Endothelial cell of umbilical vein (primary cell): ENCODE measurements at regions not wholly inside any gene's neighbourhood (a gene's known extent, or its start where the extent isn't known, plus 50 kb on each side); places are given as distances from the start of the nearest gene placed in this dataset.

Source experiments
- CTCF ChIP-seq, 2 donors: IDR thresholded peaks; 1 replicate in 1 of 2; 2 replicates in 1 of 2; pipeline ENCODE4 v1.5.1; 2011; ENCODE audit warnings: low read length in 2 of 2, mild to moderate bottlenecking in 2 of 2, moderate library complexity in 2 of 2, control low read depth in 1 of 2, inconsistent platforms in 1 of 2, low read depth in 1 of 2; ENCODE audit not compliant: insufficient read depth in 1 of 2; ENCODE audit errors: extremely low read depth in 1 of 2
- EZH2 ChIP-seq: IDR thresholded peaks from 2 replicates; pipeline ENCODE4 v1.6.1; 2012; ENCODE audit warnings: borderline replicate concordance, low read depth, mild to moderate bottlenecking, moderate library complexity, low read length, inconsistent platforms; ENCODE audit not compliant: severe bottlenecking
- JUN ChIP-seq: IDR thresholded peaks from 2 replicates; pipeline ENCODE4 v1.6.1; 2011; ENCODE audit warnings: borderline replicate concordance, low read depth; ENCODE audit not compliant: insufficient read length, insufficient read depth
- MAX ChIP-seq: IDR thresholded peaks from 2 replicates; pipeline ENCODE4 v1.6.1; 2011; ENCODE audit not compliant: insufficient read depth, insufficient read length
- MYC ChIP-seq: IDR thresholded peaks from one replicate; pipeline ENCODE4 v1.6.1; 2011; ENCODE audit warnings: mild to moderate bottlenecking, low read depth, low read length
- POLR2A ChIP-seq: IDR thresholded peaks from 2 replicates; pipeline ENCODE4 v1.6.1; 2012; ENCODE audit warnings: low read depth, mild to moderate bottlenecking, control low read depth, low read length
- POLR2AphosphoS5 ChIP-seq: IDR thresholded peaks from 2 replicates; pipeline ENCODE4 v1.6.1; 2012; ENCODE audit warnings: low read depth, mild to moderate bottlenecking, control low read depth, low read length, moderate library complexity; ENCODE audit not compliant: insufficient read depth

- TF ChIP-seq CTCF (IDR thresholded peaks at IDR 0.05; ENCODE audit: extremely low read depth in 1 of 2, insufficient read depth in 1 of 2, low read depth in 1 of 2, low read length in 2 of 2) (no peak), EZH2 (no peak), POLR2A (no peak), POLR2AphosphoS5 (no peak), MAX (no peak), MYC (no peak), JUN (no peak)
Observed at GRCh38 chr6:137969874-137970273, 102.8 kb downstream of the TNFAIP3 start.
